ENCODE measurements at regions not wholly inside any gene's neighbourhood (a gene's known extent, or its start where the extent isn't known, plus 50 kb on each side); places are given as distances from the start of the nearest gene placed in this dataset.

- no peak for DNase-seq
Observed at GRCh38 chr2:156647377-156648010, 211.3 kb downstream of the GPD2 start.

GRCh38 chr2:156648522-156648921 is 212.3 kb downstream of the GPD2 start:
- no peak for DNase-seq

GRCh38 chr2:156649596-156649995 is 213.4 kb downstream of the GPD2 start:
- peak; percentile 6 for DNase-seq

- no peak for DNase-seq
Observed at GRCh38 chr2:156652691-156653090, 216.5 kb downstream of the GPD2 start.

GRCh38 chr2:156653675-156654074 is 217.5 kb downstream of the GPD2 start:
- DNase-seq = no peak

DNA sequence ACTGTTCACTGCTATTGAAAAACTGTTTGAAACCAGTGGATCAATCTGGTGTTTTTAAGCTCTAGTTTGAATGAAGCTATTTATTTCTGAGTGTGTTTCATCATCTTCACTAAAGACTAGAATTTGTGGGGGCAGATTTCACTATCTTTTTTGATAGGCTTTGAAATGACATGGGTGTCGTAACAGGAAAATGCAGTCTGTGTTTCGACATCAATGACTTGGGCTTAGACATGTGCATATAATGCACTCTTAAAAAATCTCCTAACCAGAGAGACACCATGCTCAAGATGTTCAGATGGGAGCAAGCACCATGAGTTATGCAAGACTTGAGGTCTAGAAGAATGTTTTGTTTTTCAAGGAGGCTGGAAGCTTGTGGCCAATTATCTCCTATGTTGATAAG is 221.6 kb downstream of the GPD2 start:
- DNase-seq = no peak

DNA sequence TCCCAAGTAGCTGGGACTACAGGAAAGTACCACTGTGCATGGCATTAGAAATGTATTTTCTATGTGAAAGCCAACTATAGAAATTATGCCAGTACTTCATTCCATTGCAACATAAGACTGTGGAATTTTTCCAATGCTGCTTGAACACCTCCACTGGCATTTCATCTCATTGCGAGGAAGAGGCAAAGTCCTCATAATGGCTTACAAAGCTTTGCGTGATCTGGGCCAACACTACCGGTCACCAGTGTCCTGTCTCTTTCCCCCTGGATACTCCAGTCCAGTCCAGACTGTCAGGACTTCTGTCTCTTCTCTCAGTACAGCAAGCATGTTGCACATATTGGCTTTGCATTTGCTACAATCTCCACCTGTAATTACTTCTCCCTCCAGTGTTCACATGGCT is 223.5 kb downstream of the GPD2 start:
- DNase-seq = no peak

DNA sequence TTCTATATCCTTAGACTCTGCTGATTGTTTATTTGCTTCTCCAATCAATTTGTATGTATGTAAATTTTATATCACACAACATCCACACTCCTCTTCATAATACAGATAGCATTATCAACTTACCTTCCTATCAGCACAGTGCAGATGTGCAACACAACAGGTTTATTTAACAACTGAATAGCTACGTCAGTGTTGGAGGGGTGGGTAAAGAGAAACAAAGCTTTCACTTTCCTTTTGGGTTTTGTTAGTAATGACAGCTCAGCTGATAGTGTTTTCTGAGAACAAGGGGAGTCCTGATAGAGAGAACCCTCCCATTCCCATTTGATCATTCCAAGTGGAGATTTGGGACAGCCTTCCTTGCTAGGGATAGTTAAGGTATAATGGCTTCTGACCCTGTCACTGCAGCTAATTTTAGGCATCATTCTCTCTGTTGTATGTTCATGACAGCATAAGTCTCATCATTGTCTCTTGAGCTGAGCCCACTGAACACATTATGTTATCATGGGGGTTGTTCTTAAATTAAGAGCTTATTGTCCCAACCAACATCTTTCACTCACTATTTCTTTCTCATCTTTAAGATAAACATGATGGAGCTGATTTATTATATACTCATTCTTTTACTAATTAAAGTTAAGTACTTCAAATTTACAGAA is 227.7 kb downstream of the GPD2 start:
- DNase-seq = no peak

DNA sequence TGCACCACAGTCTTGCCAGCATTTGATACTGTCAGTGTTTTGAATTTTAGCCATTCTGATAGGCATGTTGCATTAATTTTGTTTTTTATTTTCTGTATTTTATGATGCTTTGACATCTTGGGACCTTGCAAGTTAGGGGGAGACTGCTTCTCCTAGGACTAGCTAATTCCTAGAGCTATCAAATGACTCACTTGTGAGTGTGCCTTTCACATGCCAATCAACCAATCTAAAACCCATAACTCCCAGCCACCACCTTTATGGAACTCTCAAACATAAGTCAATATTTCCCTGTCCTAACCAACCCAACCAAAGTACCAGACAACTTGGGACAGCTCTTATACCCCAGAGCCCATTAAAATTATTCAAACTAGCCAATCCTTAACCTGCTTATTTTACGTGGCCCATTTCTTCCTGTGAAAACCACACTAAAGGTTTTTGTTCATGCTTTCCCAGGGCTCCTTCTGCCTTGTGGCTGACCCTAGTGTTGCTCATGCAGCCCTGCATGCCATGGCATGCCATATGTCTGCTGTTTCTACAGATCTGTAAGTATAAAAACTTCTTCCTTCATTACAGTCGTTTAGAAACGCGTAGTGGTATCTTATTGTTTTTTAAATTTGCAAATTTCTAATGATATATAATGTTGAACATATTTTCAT is 230.1 kb downstream of the GPD2 start:
- DNase-seq = no peak

GRCh38 chr2:156670104-156670503 is 233.9 kb downstream of the GPD2 start:
- no peak for DNase-seq

DNA sequence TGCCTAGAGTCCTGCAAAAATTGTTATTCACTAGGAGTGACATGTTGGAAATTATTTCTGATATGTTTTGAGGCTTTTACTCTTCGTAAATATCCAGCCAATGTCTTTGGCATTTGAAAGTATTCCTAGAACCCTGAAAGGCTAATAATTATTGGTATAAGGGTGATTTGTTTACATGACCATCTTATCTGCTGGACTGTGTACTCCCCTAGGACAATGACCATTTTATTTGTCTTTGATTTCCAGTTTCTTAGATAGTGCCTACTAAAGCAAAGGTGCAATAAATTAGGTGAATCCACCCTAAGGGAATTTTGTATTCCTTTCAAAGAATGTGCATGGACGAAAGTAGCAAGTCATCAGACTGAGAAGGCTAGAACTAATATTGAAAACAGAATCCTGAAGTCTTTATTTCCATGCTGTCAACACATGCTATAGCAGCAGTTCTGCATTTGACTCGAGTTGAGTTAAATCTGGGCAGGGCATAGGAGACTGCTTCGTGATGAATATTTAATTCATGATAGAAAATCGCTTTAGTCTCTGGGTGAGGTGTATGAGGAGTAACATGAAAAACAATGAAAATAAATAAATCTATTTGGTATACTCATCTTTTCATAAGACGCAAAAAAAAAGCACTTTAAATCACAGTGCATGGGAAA is 235.7 kb downstream of the GPD2 start:
- DNase-seq = no peak

GRCh38 chr2:156672556-156673332 is 236.6 kb downstream of the GPD2 start:
- no peak for DNase-seq

GRCh38 chr2:156673333-156673615 is 237.1 kb downstream of the GPD2 start:
- no peak for DNase-seq

DNA sequence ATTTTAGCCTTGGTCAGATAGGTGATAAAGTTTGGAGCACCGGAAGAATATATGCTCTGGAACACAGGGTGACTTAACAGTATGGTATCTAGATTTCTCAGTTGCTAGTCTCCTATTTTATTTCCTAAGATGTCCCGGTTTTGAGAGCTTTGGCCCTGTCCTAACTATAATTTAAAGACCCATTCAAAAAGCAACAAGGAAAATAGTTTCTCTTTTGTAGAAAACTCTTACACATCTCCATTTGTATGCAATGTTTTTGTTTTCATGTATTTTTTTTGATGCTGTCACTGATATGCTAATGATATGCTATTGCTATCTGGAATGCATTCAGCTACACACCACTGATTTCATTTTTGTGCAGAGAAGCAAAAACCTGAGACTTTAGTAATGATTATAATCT is 237.8 kb downstream of the GPD2 start:
- no peak for DNase-seq

GRCh38 chr2:156675896-156676295 is 239.7 kb downstream of the GPD2 start:
- no peak for DNase-seq

- no peak for DNase-seq
Observed at GRCh38 chr2:156679820-156680219, 243.6 kb downstream of the GPD2 start.

DNA sequence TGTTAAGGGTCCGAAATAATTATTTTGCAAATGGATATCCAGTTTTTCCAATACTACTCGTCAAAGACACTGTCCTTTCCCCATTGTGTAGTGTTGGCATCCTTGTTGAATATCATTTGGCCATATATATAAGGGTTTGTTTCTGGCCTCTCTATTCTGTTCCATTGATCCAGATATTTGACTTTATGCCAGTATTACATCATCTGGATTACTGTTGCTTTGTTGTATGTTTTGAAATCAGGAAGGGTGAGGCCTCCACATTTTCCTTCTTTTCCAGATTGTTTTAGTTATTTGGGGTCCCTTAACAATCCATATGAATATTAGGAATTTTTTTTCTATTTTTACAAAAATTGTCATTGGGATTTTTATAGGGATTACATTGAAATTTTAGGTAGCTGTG is 244.1 kb downstream of the GPD2 start:
- DNase-seq = no peak

- DNase-seq = no peak
Observed at GRCh38 chr2:156687126-156687525, 250.9 kb downstream of the GPD2 start.

- peak; percentile 15 for DNase-seq
Observed at GRCh38 chr2:156687715-156688114, 251.5 kb downstream of the GPD2 start.

- no peak for DNase-seq
Observed at GRCh38 chr2:156689939-156690338, 253.8 kb downstream of the GPD2 start.

GRCh38 chr2:156691014-156691413 is 254.8 kb downstream of the GPD2 start:
- DNase-seq = no peak

DNA sequence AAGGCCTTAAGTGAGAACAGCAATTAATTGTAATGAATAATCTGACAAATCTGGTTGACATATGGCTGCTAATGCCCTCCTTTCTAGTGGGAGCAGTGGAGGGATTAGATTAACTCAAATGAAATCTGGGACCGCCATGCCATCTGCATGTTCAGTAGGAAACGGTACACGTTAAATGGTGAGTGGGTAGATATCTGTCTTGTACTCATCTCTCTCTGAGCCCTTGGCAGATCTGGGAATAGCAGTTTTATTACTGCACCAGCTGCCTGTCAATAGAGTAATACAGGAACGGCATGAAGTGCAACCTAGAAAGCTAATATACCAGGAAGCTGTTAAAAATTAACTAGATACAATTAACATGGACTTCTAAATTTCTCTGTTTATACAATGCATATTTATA is 258.8 kb downstream of the GPD2 start:
- DNase-seq = no peak

- DNase-seq = no peak
Observed at GRCh38 chr2:156695595-156695994, 259.4 kb downstream of the GPD2 start.
